CD4-positive, alpha-beta T cell (primary cell): ENCODE measurements at regions not wholly inside any gene's neighbourhood (a gene's known extent, or its start where the extent isn't known, plus 50 kb on each side); places are given as distances from the start of the nearest gene placed in this dataset.

Experiments
- ATAC-seq: fragments of 200-7000 bp; cut with Tn5 transposase; one replicate; pipeline ENCODE4 v1.10.0; 2022; ENCODE audit warnings: mild to moderate bottlenecking; ENCODE audit not compliant: poor library complexity
- CTCF ChIA-PET: fragments of 350-600 bp; sonication (Branson Sonifier 250); formaldehyde crosslinking; loops from one replicate; lab custom pipeline; 2021; ENCODE audit warnings: antibody characterized with exemption, inconsistent platforms; lab: Charles Lee
- POLR2A ChIA-PET: fragments of 350-600 bp; sonication (Branson Sonifier 250); formaldehyde crosslinking; loops from one replicate; lab custom pipeline; 2021; ENCODE audit warnings: antibody characterized with exemption, inconsistent platforms; lab: Charles Lee
- DNase-seq, 14 experiments: peaks; one replicate each; pipeline ENCODE4 v3.0.0-alpha.2; 2013 to 2020; ENCODE audit warnings: mixed read lengths in 2 of 14
- H3K27ac ChIP-seq, 2 donors: one replicate each; pipeline versions ENCODE4 v1.5.1 to v1.7.0; 2013; ENCODE audit warnings: low read length in 2 of 2, low read depth in 1 of 2, mild to moderate bottlenecking in 1 of 2
- H3K27me3 ChIP-seq, 2 experiments: 1 replicate in 1 of 2; 2 replicates in 1 of 2; pipeline versions ENCODE4 v1.6.1 to v1.7.0; 2013; ENCODE audit warnings: low read length in 2 of 2, control low read depth in 1 of 2, mild to moderate bottlenecking in 1 of 2, moderate library complexity in 1 of 2; ENCODE audit not compliant: insufficient read depth in 2 of 2, control insufficient read depth in 1 of 2
- H3K36me3 ChIP-seq: one replicate; pipeline ENCODE4 v1.6.1; 2013; ENCODE audit warnings: low read length, control low read depth; ENCODE audit not compliant: insufficient read depth
- H3K4me1 ChIP-seq: one replicate; pipeline ENCODE4 v1.6.1; 2013; ENCODE audit warnings: low read length, control low read depth; ENCODE audit not compliant: insufficient read depth
- H3K4me3 ChIP-seq: one replicate; pipeline ENCODE4 v1.5.1; 2013; ENCODE audit warnings: mild to moderate bottlenecking, low read length, moderate library complexity
- H3K9me3 ChIP-seq, 2 experiments: 1 replicate in 1 of 2; 2 replicates in 1 of 2; pipeline versions ENCODE4 v1.6.1 to v1.7.0; 2013; ENCODE audit warnings: low read length in 2 of 2, mild to moderate bottlenecking in 2 of 2, control low read depth in 1 of 2, moderate library complexity in 1 of 2; ENCODE audit not compliant: control insufficient read depth in 1 of 2, insufficient read depth in 1 of 2
- H3K27ac Mint-ChIP-seq: one replicate; pipeline ENCODE4 v1.8.0; 2020; ENCODE audit warnings: mixed read lengths
- H3K27me3 Mint-ChIP-seq: one replicate; pipeline ENCODE4 v1.8.0; 2021; ENCODE audit warnings: mixed read lengths
- H3K36me3 Mint-ChIP-seq: one replicate; pipeline ENCODE4 v1.8.0; 2021; ENCODE audit warnings: low read depth, mixed read lengths
- H3K4me1 Mint-ChIP-seq: one replicate; pipeline ENCODE4 v1.8.0; 2021; ENCODE audit warnings: low read depth, mixed read lengths
- H3K4me3 Mint-ChIP-seq: one replicate; pipeline ENCODE4 v1.8.0; 2020; ENCODE audit warnings: mild to moderate bottlenecking, mixed read lengths
- H3K9me3 Mint-ChIP-seq: one replicate; pipeline ENCODE4 v1.8.0; 2020; ENCODE audit warnings: mixed read lengths
- CTCF ChIP-seq: fragments of 200-600 bp; IDR thresholded peaks from one replicate; pipeline ENCODE4 v1.8.0; 2022; ENCODE audit warnings: antibody characterized with exemption, mild to moderate bottlenecking
- intact Hi-C, 2 experiments: fragments of 100-400 bp; cut with DNase I in 1 of 2; cut with micrococcal nuclease in 1 of 2; formaldehyde crosslinking; loops; one replicate each; pipeline versions ENCODE4 v1.15.1 to v1.9.0; 2023 to 2025; cut with DNase I, micrococcal nuclease

- CTCF ChIA-PET, result no interaction called here
- Histone ChIP-seq H3K4me3 (no peak overlapping the region), H3K4me1 (no peaks in the 10 kb centered on the region), H3K9me3 (no peaks in the 10 kb centered on the region), H3K27me3 (no peaks in the 10 kb centered on the region), H3K27ac (no peak overlapping the region), H3K36me3 (no peaks in the 10 kb centered on the region)
- H3K9me3 Mint-ChIP-seq, result no peaks in the 10 kb centered on the region
- DNase-seq (no peak), ATAC-seq (no peak)
- POLR2A ChIA-PET, result no interaction called here
- intact Hi-C loops, result no loop called here
- no peak overlapping the region for H3K27ac Mint-ChIP-seq
- H3K4me3 Mint-ChIP-seq, result no peak overlapping the region
- H3K4me1 Mint-ChIP-seq, result no peaks in the 10 kb centered on the region
- H3K27me3 Mint-ChIP-seq, result peaks cover 13% of the 10 kb centered on the region
- no peaks in the 10 kb centered on the region for H3K36me3 Mint-ChIP-seq
- no peak for TF ChIP-seq CTCF
Measured at GRCh38 chr7:113204415-113204814, 86.1 kb upstream of the SMIM30 start.

GRCh38 chr7:113202284-113202683, 83.9 kb upstream of the SMIM30 start:
- DNase-seq, result no peak
- no peaks in the 10 kb centered on the region for H3K4me1 ChIP-seq

GRCh38 chr7:113200281-113200680, 81.9 kb upstream of the SMIM30 start:
- Mint-ChIP-seq H3K4me1 (no peaks in the 10 kb centered on the region), H3K4me3 (no peak overlapping the region), H3K9me3 (no peaks in the 10 kb centered on the region), H3K27ac (no peak overlapping the region), H3K27me3 (peaks cover 7% of the 10 kb centered on the region), H3K36me3 (no peaks in the 10 kb centered on the region)
- Histone ChIP-seq H3K27me3 (no peaks in the 10 kb centered on the region), H3K27ac (no peak overlapping the region), H3K36me3 (no peaks in the 10 kb centered on the region), H3K9me3 (no peaks in the 10 kb centered on the region), H3K4me3 (no peak overlapping the region), H3K4me1 (no peaks in the 10 kb centered on the region)
- ATAC-seq (no peak), DNase-seq (no peak)
- ChIA-PET POLR2A (no interaction called here), CTCF (interaction anchor here (1.3 kb wide), 1 partner anchor 16 kb away, joined by 3 read pairs; no protein-coding TSS in a partner anchor)
- no peak for TF ChIP-seq CTCF
- intact Hi-C loops, result no loop called here

More at GRCh38 chr7:113202284-113202683, 83.9 kb upstream of the SMIM30 start:
- intact Hi-C loops, result no loop called here
- no peaks in the 10 kb centered on the region for H3K4me1 Mint-ChIP-seq
- no peaks in the 10 kb centered on the region for H3K27me3 ChIP-seq
- H3K36me3 ChIP-seq, result no peaks in the 10 kb centered on the region
- H3K9me3 Mint-ChIP-seq, result no peaks in the 10 kb centered on the region
- H3K4me3 Mint-ChIP-seq, result no peak overlapping the region
- H3K27me3 Mint-ChIP-seq, result peaks cover 11% of the 10 kb centered on the region
- no peaks in the 10 kb centered on the region for H3K36me3 Mint-ChIP-seq
- ChIA-PET POLR2A (no interaction called here), CTCF (no interaction called here)
- H3K27ac ChIP-seq, result no peak overlapping the region
- ATAC-seq, result no peak
- H3K27ac Mint-ChIP-seq, result no peak overlapping the region
- H3K4me3 ChIP-seq, result no peak overlapping the region
- no peaks in the 10 kb centered on the region for H3K9me3 ChIP-seq
- TF ChIP-seq CTCF, result no peak
